ENCODE measurements at regions not wholly inside any gene's neighbourhood (a gene's known extent, or its start where the extent isn't known, plus 50 kb on each side); places are given as distances from the start of the nearest gene placed in this dataset.

GRCh38 chr6:144935661-144936060 is 650.5 kb downstream of the UTRN start:
- no peak for ATAC-seq (ENCODE audit: insufficient number of reproducible peaks, low FRiP score, low read depth)
- Histone ChIP-seq H3K4me1 (ENCODE audit: control insufficient read depth in 1 of 2, low read depth in 2 of 2) (no peaks in the 10 kb centered on the region), H3K9me3 (no peaks in the 10 kb centered on the region), H3K27ac (no peak overlapping the region), H3K27me3 (replicated peaks; ENCODE audit: insufficient read depth) (no peaks in the 10 kb centered on the region), H3K36me3 (no peaks in the 10 kb centered on the region), H3K4me3 (no peak overlapping the region)
- no peak for TF ChIP-seq CTCF (IDR thresholded peaks at IDR 0.05)
- no peak for DNase-seq (ENCODE audit: low spot score)

- no peak overlapping the region for H3K27ac ChIP-seq
- no peak overlapping the region for H3K4me3 ChIP-seq
- no peaks in the 10 kb centered on the region for H3K36me3 ChIP-seq
- no peaks in the 10 kb centered on the region for H3K4me1 ChIP-seq (ENCODE audit: control insufficient read depth in 1 of 2, low read depth in 2 of 2)
- TF ChIP-seq CTCF (IDR thresholded peaks at IDR 0.05) = no peak
- ATAC-seq (ENCODE audit: insufficient number of reproducible peaks, low FRiP score, low read depth) (no peak), DNase-seq (ENCODE audit: low spot score) (no peak)
- H3K9me3 ChIP-seq = no peaks in the 10 kb centered on the region
- no peaks in the 10 kb centered on the region for H3K27me3 ChIP-seq (replicated peaks; ENCODE audit: insufficient read depth)
Observed at GRCh38 chr6:144936764-144937163, 651.6 kb downstream of the UTRN start.

- no peak for TF ChIP-seq CTCF (IDR thresholded peaks at IDR 0.05)
- no peaks in the 10 kb centered on the region for H3K36me3 ChIP-seq
Observed at GRCh38 chr6:144939921-144940320, 654.8 kb downstream of the UTRN start.

GRCh38 chr6:144944106-144944505 is 659.0 kb downstream of the UTRN start:
- Histone ChIP-seq H3K36me3 (no peaks in the 10 kb centered on the region), H3K27me3 (replicated peaks; ENCODE audit: insufficient read depth) (no peaks in the 10 kb centered on the region), H3K4me1 (ENCODE audit: control insufficient read depth in 1 of 2, low read depth in 2 of 2) (no peaks in the 10 kb centered on the region), H3K9me3 (no peaks in the 10 kb centered on the region), H3K27ac (no peak overlapping the region), H3K4me3 (no peak overlapping the region)
- DNase-seq (ENCODE audit: low spot score) = no peak
- no peak for ATAC-seq (ENCODE audit: insufficient number of reproducible peaks, low FRiP score, low read depth)
- TF ChIP-seq CTCF (IDR thresholded peaks at IDR 0.05) = no peak

More at GRCh38 chr6:144939921-144940320, 654.8 kb downstream of the UTRN start:
- Histone ChIP-seq H3K27me3 (replicated peaks; ENCODE audit: insufficient read depth) (no peaks in the 10 kb centered on the region), H3K27ac (no peak overlapping the region), H3K4me1 (ENCODE audit: control insufficient read depth in 1 of 2, low read depth in 2 of 2) (no peaks in the 10 kb centered on the region), H3K4me3 (no peak overlapping the region), H3K9me3 (no peaks in the 10 kb centered on the region)
- DNase-seq (ENCODE audit: low spot score) = no peak
- no peak for ATAC-seq (ENCODE audit: insufficient number of reproducible peaks, low FRiP score, low read depth)

GRCh38 chr6:144947398-144947976 is 662.4 kb downstream of the UTRN start:
- no peaks in the 10 kb centered on the region for H3K9me3 ChIP-seq
- no peak for ATAC-seq (ENCODE audit: insufficient number of reproducible peaks, low FRiP score, low read depth)
- DNase-seq (ENCODE audit: low spot score) = no peak
- no peak overlapping the region for H3K27ac ChIP-seq
- no peaks in the 10 kb centered on the region for H3K4me1 ChIP-seq (ENCODE audit: control insufficient read depth in 1 of 2, low read depth in 2 of 2)
- H3K27me3 ChIP-seq (replicated peaks; ENCODE audit: insufficient read depth) = no peaks in the 10 kb centered on the region
- no peak overlapping the region for H3K4me3 ChIP-seq
- H3K36me3 ChIP-seq = no peaks in the 10 kb centered on the region
- TF ChIP-seq CTCF (IDR thresholded peaks at IDR 0.05) = no peak
